ENCODE measurements at regions not wholly inside any gene's neighbourhood (a gene's known extent, or its start where the extent isn't known, plus 50 kb on each side); places are given as distances from the start of the nearest gene placed in this dataset.

GRCh38 chr6:103113416-103113815 lies 1719.9 kb downstream of the GRIK2 start:
- Histone ChIP-seq H3K9ac (ENCODE audit: low read length) (no peak overlapping the region), H4K20me1 (ENCODE audit: insufficient read depth, low read length) (no peaks in the 10 kb centered on the region), H2AFZ (ENCODE audit: low read length) (no peak overlapping the region)

DNA sequence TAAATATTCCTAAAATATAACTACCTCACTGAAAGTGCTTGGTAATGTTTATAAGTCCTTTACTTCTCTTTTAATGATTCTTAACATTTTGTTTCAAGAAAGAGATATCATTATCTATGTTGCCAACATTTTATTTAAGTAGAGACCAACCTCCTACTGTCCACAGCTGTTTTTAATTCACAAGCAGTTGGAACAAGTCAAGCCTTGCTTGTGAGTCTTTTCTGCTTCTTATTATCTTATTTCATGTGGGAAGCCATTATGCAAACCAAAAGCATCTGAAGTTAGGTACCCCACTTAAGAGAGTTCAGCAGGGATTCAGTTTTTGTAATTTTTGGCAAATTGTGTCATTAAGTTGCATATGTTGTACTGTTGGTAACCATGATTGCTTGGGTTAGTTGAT lies 1714.5 kb downstream of the GRIK2 start:
- TF ChIP-seq, protein P1, sequence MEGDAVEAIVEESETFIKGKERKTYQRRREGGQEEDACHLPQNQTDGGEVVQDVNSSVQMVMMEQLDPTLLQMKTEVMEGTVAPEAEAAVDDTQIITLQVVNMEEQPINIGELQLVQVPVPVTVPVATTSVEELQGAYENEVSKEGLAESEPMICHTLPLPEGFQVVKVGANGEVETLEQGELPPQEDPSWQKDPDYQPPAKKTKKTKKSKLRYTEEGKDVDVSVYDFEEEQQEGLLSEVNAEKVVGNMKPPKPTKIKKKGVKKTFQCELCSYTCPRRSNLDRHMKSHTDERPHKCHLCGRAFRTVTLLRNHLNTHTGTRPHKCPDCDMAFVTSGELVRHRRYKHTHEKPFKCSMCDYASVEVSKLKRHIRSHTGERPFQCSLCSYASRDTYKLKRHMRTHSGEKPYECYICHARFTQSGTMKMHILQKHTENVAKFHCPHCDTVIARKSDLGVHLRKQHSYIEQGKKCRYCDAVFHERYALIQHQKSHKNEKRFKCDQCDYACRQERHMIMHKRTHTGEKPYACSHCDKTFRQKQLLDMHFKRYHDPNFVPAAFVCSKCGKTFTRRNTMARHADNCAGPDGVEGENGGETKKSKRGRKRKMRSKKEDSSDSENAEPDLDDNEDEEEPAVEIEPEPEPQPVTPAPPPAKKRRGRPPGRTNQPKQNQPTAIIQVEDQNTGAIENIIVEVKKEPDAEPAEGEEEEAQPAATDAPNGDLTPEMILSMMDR (IDR thresholded peaks at IDR 0.05; ENCODE audit: low read length): no peak
- TF ChIP-seq EZH2 (IDR thresholded peaks at IDR 0.05; ENCODE audit: borderline replicate concordance, low read length): no peak
- Histone ChIP-seq H3K79me2 (ENCODE audit: insufficient read depth, low read length) (no peaks in the 10 kb centered on the region), H3K27me3 (ENCODE audit: insufficient read depth, low read length) (no peaks in the 10 kb centered on the region), H3K4me3 (ENCODE audit: low read depth, low read length, poor library complexity, severe bottlenecking) (no peak overlapping the region), H3K9me3 (ENCODE audit: low read length) (peaks cover 8% of the 10 kb centered on the region; the same call in 1 of the 2 replicates), H3K9ac (ENCODE audit: low read length) (no peak overlapping the region), H3K27ac (ENCODE audit: low read depth, low read length, poor library complexity, severe bottlenecking) (no peak overlapping the region), H3K4me2 (ENCODE audit: low read length) (no peak overlapping the region), H2AFZ (ENCODE audit: low read length) (no peak overlapping the region), H3K4me1 (ENCODE audit: insufficient read depth, low read length, severe bottlenecking) (peaks cover 21% of the 10 kb centered on the region), H3F3A (ENCODE audit: insufficient read depth, low read length) (no peaks in the 10 kb centered on the region), H4K20me1 (ENCODE audit: insufficient read depth, low read length) (no peaks in the 10 kb centered on the region), H3K36me3 (ENCODE audit: insufficient read depth, low read length) (no peaks in the 10 kb centered on the region), H3K9me2 (ENCODE audit: low read depth, low read length) (no peaks in the 10 kb centered on the region)

More at GRCh38 chr6:103113416-103113815, 1719.9 kb downstream of the GRIK2 start:
- TF ChIP-seq EZH2 (IDR thresholded peaks at IDR 0.05; ENCODE audit: borderline replicate concordance, low read length): no peak
- TF ChIP-seq, protein P1 (IDR thresholded peaks at IDR 0.05; ENCODE audit: low read length): no peak
- H3K79me2 ChIP-seq (ENCODE audit: insufficient read depth, low read length): no peaks in the 10 kb centered on the region
- H3K9me2 ChIP-seq (ENCODE audit: low read depth, low read length): no peaks in the 10 kb centered on the region
- H3K27ac ChIP-seq (ENCODE audit: low read depth, low read length, poor library complexity, severe bottlenecking): no peak overlapping the region
- H3K4me1 ChIP-seq (ENCODE audit: insufficient read depth, low read length, severe bottlenecking): no peaks in the 10 kb centered on the region
- no peak overlapping the region for H3K4me3 ChIP-seq (ENCODE audit: low read depth, low read length, poor library complexity, severe bottlenecking)
- no peaks in the 10 kb centered on the region; the same call in 1 of the 2 replicates for H3K36me3 ChIP-seq (ENCODE audit: insufficient read depth, low read length)
- H3K9me3 ChIP-seq (ENCODE audit: low read length): peaks cover 8% of the 10 kb centered on the region; the same call in 1 of the 2 replicates
- no peak overlapping the region for H3K4me2 ChIP-seq (ENCODE audit: low read length)
- H3F3A ChIP-seq (ENCODE audit: insufficient read depth, low read length): no peaks in the 10 kb centered on the region
- no peaks in the 10 kb centered on the region for H3K27me3 ChIP-seq (ENCODE audit: insufficient read depth, low read length)

GRCh38 chr6:103105686-103106085 lies 1712.2 kb downstream of the GRIK2 start:
- H3F3A ChIP-seq (ENCODE audit: insufficient read depth, low read length): no peaks in the 10 kb centered on the region
- no peaks in the 10 kb centered on the region for H3K79me2 ChIP-seq (ENCODE audit: insufficient read depth, low read length)
- H4K20me1 ChIP-seq (ENCODE audit: insufficient read depth, low read length): no peaks in the 10 kb centered on the region
- H3K27me3 ChIP-seq (ENCODE audit: insufficient read depth, low read length): no peaks in the 10 kb centered on the region
- H3K4me1 ChIP-seq (ENCODE audit: insufficient read depth, low read length, severe bottlenecking): peaks cover 21% of the 10 kb centered on the region
- no peaks in the 10 kb centered on the region for H3K9me2 ChIP-seq (ENCODE audit: low read depth, low read length)
- H3K4me2 ChIP-seq (ENCODE audit: low read length): no peak overlapping the region
- no peak overlapping the region for H3K4me3 ChIP-seq (ENCODE audit: low read depth, low read length, poor library complexity, severe bottlenecking)
- TF ChIP-seq, protein P1 (IDR thresholded peaks at IDR 0.05; ENCODE audit: low read length): no peak
- no peak for TF ChIP-seq EZH2 (IDR thresholded peaks at IDR 0.05; ENCODE audit: borderline replicate concordance, low read length)
- no peak overlapping the region for H3K9ac ChIP-seq (ENCODE audit: low read length)
- no peaks in the 10 kb centered on the region for H3K36me3 ChIP-seq (ENCODE audit: insufficient read depth, low read length)
- H2AFZ ChIP-seq (ENCODE audit: low read length): peak overlapping the region; percentile 96; the same call in 1 of the 2 replicates
- H3K9me3 ChIP-seq (ENCODE audit: low read length): 0 out of 2 replicates have a peak, but pooled peaks cover 2% of the 10 kb centered on the region
- peak overlapping the region; percentile 2 for H3K27ac ChIP-seq (ENCODE audit: low read depth, low read length, poor library complexity, severe bottlenecking)

All from OCI-LY1 (cell line).